ENCODE measurements at regions not wholly inside any gene's neighbourhood (a gene's known extent, or its start where the extent isn't known, plus 50 kb on each side); places are given as distances from the start of the nearest gene placed in this dataset.

- no peaks in the 10 kb centered on the region for H3K36me3 ChIP-seq (ENCODE audit: control insufficient read depth in 1 of 2, insufficient read depth in 2 of 2, low read length in 2 of 2)
- ChIA-PET RAD21 (ENCODE audit: low non-redundant PET in 1 of 2, low total read pairs in 2 of 2, uncharacterized antibody in 2 of 2, unreplicated experiment in 2 of 2) (no interaction called here), CTCF (no interaction called here), POLR2A (no interaction called here)
- no peak overlapping the region for H3K4me2 ChIP-seq (ENCODE audit: low read length)
- no peak for TF ChIP-seq SRF (IDR thresholded peaks at IDR 0.05; ENCODE audit: low read depth)
- TF ChIP-seq, protein P1, sequence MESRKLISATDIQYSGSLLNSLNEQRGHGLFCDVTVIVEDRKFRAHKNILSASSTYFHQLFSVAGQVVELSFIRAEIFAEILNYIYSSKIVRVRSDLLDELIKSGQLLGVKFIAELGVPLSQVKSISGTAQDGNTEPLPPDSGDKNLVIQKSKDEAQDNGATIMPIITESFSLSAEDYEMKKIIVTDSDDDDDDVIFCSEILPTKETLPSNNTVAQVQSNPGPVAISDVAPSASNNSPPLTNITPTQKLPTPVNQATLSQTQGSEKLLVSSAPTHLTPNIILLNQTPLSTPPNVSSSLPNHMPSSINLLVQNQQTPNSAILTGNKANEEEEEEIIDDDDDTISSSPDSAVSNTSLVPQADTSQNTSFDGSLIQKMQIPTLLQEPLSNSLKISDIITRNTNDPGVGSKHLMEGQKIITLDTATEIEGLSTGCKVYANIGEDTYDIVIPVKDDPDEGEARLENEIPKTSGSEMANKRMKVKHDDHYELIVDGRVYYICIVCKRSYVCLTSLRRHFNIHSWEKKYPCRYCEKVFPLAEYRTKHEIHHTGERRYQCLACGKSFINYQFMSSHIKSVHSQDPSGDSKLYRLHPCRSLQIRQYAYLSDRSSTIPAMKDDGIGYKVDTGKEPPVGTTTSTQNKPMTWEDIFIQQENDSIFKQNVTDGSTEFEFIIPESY (IDR thresholded peaks at IDR 0.05; ENCODE audit: extremely low read depth, insufficient replicate concordance, low read length) = no peak
- no peak for TF ChIP-seq POLR2AphosphoS5 (IDR thresholded peaks at IDR 0.05; ENCODE audit: low read depth, low read length)
- no peak for TF ChIP-seq SIN3A (IDR thresholded peaks at IDR 0.05; ENCODE audit: low read depth)
- TF ChIP-seq YY1 (IDR thresholded peaks at IDR 0.05; ENCODE audit: extremely low read depth, insufficient replicate concordance, low read depth, low read length) = no peak
- no peak for TF ChIP-seq FOSL1 (IDR thresholded peaks at IDR 0.05; ENCODE audit: low read depth)
- TF ChIP-seq, protein P2, sequence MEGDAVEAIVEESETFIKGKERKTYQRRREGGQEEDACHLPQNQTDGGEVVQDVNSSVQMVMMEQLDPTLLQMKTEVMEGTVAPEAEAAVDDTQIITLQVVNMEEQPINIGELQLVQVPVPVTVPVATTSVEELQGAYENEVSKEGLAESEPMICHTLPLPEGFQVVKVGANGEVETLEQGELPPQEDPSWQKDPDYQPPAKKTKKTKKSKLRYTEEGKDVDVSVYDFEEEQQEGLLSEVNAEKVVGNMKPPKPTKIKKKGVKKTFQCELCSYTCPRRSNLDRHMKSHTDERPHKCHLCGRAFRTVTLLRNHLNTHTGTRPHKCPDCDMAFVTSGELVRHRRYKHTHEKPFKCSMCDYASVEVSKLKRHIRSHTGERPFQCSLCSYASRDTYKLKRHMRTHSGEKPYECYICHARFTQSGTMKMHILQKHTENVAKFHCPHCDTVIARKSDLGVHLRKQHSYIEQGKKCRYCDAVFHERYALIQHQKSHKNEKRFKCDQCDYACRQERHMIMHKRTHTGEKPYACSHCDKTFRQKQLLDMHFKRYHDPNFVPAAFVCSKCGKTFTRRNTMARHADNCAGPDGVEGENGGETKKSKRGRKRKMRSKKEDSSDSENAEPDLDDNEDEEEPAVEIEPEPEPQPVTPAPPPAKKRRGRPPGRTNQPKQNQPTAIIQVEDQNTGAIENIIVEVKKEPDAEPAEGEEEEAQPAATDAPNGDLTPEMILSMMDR (IDR thresholded peaks at IDR 0.05 in 2 of 3, conservative IDR thresholded peaks at IDR 0.05 in 1 of 3; ENCODE audit: borderline replicate concordance in 1 of 3, insufficient read depth in 1 of 3, low read depth in 2 of 3, low read length in 2 of 3) = no peak
- TF ChIP-seq JUND (IDR thresholded peaks at IDR 0.05) = no peak
- TF ChIP-seq POLR2A (IDR thresholded peaks at IDR 0.05; ENCODE audit: borderline replicate concordance, extremely low read depth, insufficient read depth, insufficient read length) = no peak
- no peaks in the 10 kb centered on the region for H3K4me1 ChIP-seq (ENCODE audit: control insufficient read depth in 1 of 2, insufficient read depth in 2 of 2, low read length in 2 of 2)
- no peak overlapping the region for H2AFZ ChIP-seq (ENCODE audit: low read depth, low read length, poor library complexity, severe bottlenecking)
- H3K27me3 ChIP-seq (ENCODE audit: insufficient read depth, low read length) = no peaks in the 10 kb centered on the region
- ATAC-seq (no peak), DNase-seq (ENCODE audit: low read depth, low spot score) (no peak)
- H4K20me1 ChIP-seq (ENCODE audit: insufficient read depth) = no peaks in the 10 kb centered on the region
- no peaks in the 10 kb centered on the region for H3K79me2 ChIP-seq (ENCODE audit: insufficient read depth, low read length)
- H3K9me3 ChIP-seq (ENCODE audit: control insufficient read depth in 1 of 2, insufficient read depth in 1 of 2, low read depth in 1 of 2, low read length in 2 of 2) = peaks cover 3 to 32% of the 10 kb centered on the region in 2 experiments; a peak in 2 of 4 replicates
- intact Hi-C loops (cut with micrococcal nuclease) = no loop called here
- no peak overlapping the region for H3K9ac ChIP-seq (ENCODE audit: low read length)
- BruUV-seq (replicated peaks) = no TSS peak
- no peaks in the 10 kb centered on the region for H3K9me2 ChIP-seq (ENCODE audit: insufficient read depth)
- no peak overlapping the region for H3K4me3 ChIP-seq (replicated peaks in 1 of 2; ENCODE audit: low read depth in 1 of 2, low read length in 2 of 2)
- H3K27ac ChIP-seq (ENCODE audit: low read depth, low read length) = no peak overlapping the region
These were observed 614.2 kb downstream of the TMEM114 start for GRCh38 chr16:7976125-7976524.

Measured in HCT116 (cell line).